Endothelial cell of umbilical vein (primary cell): ENCODE measurements at regions not wholly inside any gene's neighbourhood (a gene's known extent, or its start where the extent isn't known, plus 50 kb on each side); places are given as distances from the start of the nearest gene placed in this dataset.

ENCODE experiments used
- CTCF ChIP-seq, 2 donors: IDR thresholded peaks; 1 replicate in 1 of 2; 2 replicates in 1 of 2; pipeline ENCODE4 v1.5.1; 2011; ENCODE audit warnings: low read length in 2 of 2, mild to moderate bottlenecking in 2 of 2, moderate library complexity in 2 of 2, control low read depth in 1 of 2, inconsistent platforms in 1 of 2, low read depth in 1 of 2; ENCODE audit not compliant: insufficient read depth in 1 of 2; ENCODE audit errors: extremely low read depth in 1 of 2
- EZH2 ChIP-seq: IDR thresholded peaks from 2 replicates; pipeline ENCODE4 v1.6.1; 2012; ENCODE audit warnings: borderline replicate concordance, low read depth, mild to moderate bottlenecking, moderate library complexity, low read length, inconsistent platforms; ENCODE audit not compliant: severe bottlenecking
- GATA2 ChIP-seq: IDR thresholded peaks from 2 replicates; pipeline ENCODE4 v1.7.0; 2011; ENCODE audit warnings: low read depth, mild to moderate bottlenecking, moderate library complexity, mixed read lengths, low read length; ENCODE audit not compliant: insufficient read length, insufficient read depth
- MYC ChIP-seq: IDR thresholded peaks from one replicate; pipeline ENCODE4 v1.6.1; 2011; ENCODE audit warnings: mild to moderate bottlenecking, low read depth, low read length
- POLR2A ChIP-seq: IDR thresholded peaks from 2 replicates; pipeline ENCODE4 v1.6.1; 2012; ENCODE audit warnings: low read depth, mild to moderate bottlenecking, control low read depth, low read length
- POLR2AphosphoS5 ChIP-seq: IDR thresholded peaks from 2 replicates; pipeline ENCODE4 v1.6.1; 2012; ENCODE audit warnings: low read depth, mild to moderate bottlenecking, control low read depth, low read length, moderate library complexity; ENCODE audit not compliant: insufficient read depth

DNA sequence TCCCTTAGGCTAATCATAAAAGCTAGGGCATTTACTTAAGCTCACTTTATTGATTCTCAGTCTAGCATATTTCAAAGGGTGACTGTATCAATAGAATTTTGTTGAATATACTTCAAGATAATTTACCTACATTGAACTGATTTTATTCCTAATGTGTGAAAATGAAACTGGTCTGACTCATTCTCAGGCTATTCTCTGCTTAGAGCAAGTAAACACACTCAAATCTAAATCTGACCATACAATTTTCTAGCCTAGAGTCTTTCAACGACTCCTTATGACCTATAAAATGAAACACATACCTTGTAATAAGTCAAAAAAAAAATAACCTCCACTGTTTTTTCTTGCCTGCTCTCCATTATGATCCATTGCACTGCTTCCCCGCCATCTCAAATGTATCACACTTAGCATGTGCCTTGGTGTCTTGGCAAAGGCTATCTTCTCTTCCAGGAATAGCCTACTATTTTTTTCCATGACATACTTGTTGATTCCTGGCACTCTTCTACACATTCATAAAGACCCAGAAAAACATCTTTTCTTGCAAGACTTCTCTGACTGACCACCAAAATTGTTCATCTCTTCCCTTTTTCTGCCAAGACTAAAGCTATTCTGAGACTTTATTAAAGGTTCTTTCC, 965.1 kb upstream of the HS3ST1 start:
- TF ChIP-seq GATA2 = no peak
- TF ChIP-seq CTCF (IDR thresholded peaks at IDR 0.05; ENCODE audit: extremely low read depth in 1 of 2, insufficient read depth in 1 of 2, low read depth in 1 of 2, low read length in 2 of 2) = no peak
- TF ChIP-seq POLR2A = no peak
- no peak for TF ChIP-seq EZH2
- no peak for TF ChIP-seq POLR2AphosphoS5
- no peak for TF ChIP-seq MYC
